RWPE2 (cell line): ENCODE measurements at regions not wholly inside any gene's neighbourhood (a gene's known extent, or its start where the extent isn't known, plus 50 kb on each side); places are given as distances from the start of the nearest gene placed in this dataset.

Experiments
- ATAC-seq: fragments of 200-7000 bp; cut with Tn5 transposase; 3 replicates; pipeline ENCODE4 v1.9.1; 2021; ENCODE audit warnings: low read depth
- DNase-seq: peaks from one replicate; pipeline ENCODE4 v3.0.0-alpha.2; 2020; ENCODE audit warnings: low spot score
- H3K27ac ChIP-seq: fragments of 450-650 bp; 2 replicates; pipeline ENCODE4 v1.5.1; 2017; ENCODE audit warnings: mild to moderate bottlenecking; ENCODE audit not compliant: poor library complexity, severe bottlenecking
- H3K27me3 ChIP-seq: fragments of 250-450 bp; sonication (Bioruptor Pico); 2 replicates; pipeline ENCODE4 v1.5.1; 2021; ENCODE audit warnings: mild to moderate bottlenecking, moderate library complexity; ENCODE audit not compliant: insufficient read depth, poor library complexity, severe bottlenecking
- H3K36me3 ChIP-seq: fragments of 250-450 bp; sonication (Bioruptor Pico); 2 replicates; pipeline ENCODE4 v1.5.1; 2020; ENCODE audit warnings: low read depth, mild to moderate bottlenecking, moderate library complexity
- H3K4me1 ChIP-seq: fragments of 250-450 bp; sonication (Bioruptor Pico); 2 replicates; pipeline ENCODE4 v1.5.1; 2021; ENCODE audit warnings: mild to moderate bottlenecking, moderate library complexity; ENCODE audit not compliant: insufficient read depth, poor library complexity, severe bottlenecking
- H3K4me3 ChIP-seq: fragments of 250-450 bp; sonication (Bioruptor Pico); 2 replicates; pipeline ENCODE4 v1.5.1; 2021; ENCODE audit warnings: mild to moderate bottlenecking, moderate library complexity; ENCODE audit not compliant: severe bottlenecking
- H3K9me3 ChIP-seq: fragments of 250-450 bp; sonication (Bioruptor Pico); 2 replicates; pipeline ENCODE4 v1.5.1; 2021; ENCODE audit warnings: mild to moderate bottlenecking, moderate library complexity; ENCODE audit not compliant: severe bottlenecking
- CTCF ChIP-seq: fragments of 450-650 bp; IDR thresholded peaks from one replicate; pipeline ENCODE4 v1.5.1; 2017; ENCODE audit warnings: mild to moderate bottlenecking, moderate library complexity; ENCODE audit not compliant: poor library complexity, severe bottlenecking

GRCh38 chr2:30356071-30356470 is 91.0 kb upstream of the LCLAT1 start:
- no peak for DNase-seq

GRCh38 chr2:30356776-30357175 is 90.3 kb upstream of the LCLAT1 start:
- TF ChIP-seq CTCF = no peak
- no peaks in the 10 kb centered on the region for H3K9me3 ChIP-seq
- H3K27ac ChIP-seq = no peak overlapping the region
- H3K27me3 ChIP-seq = no peaks in the 10 kb centered on the region
- DNase-seq (no peak), ATAC-seq (no peak)
- H3K36me3 ChIP-seq = no peaks in the 10 kb centered on the region
- H3K4me3 ChIP-seq = no peak overlapping the region
- H3K4me1 ChIP-seq = no peaks in the 10 kb centered on the region

More at GRCh38 chr2:30356071-30356470, 91.0 kb upstream of the LCLAT1 start:
- ATAC-seq = no peak
- Histone ChIP-seq H3K9me3 (no peaks in the 10 kb centered on the region), H3K36me3 (no peaks in the 10 kb centered on the region), H3K4me1 (no peaks in the 10 kb centered on the region), H3K27me3 (no peaks in the 10 kb centered on the region), H3K27ac (no peak overlapping the region), H3K4me3 (no peak overlapping the region)
- TF ChIP-seq CTCF = no peak

GRCh38 chr2:30358351-30358750 is 88.7 kb upstream of the LCLAT1 start:
- Histone ChIP-seq H3K36me3 (no peaks in the 10 kb centered on the region), H3K27me3 (no peaks in the 10 kb centered on the region), H3K4me1 (no peaks in the 10 kb centered on the region), H3K27ac (no peak overlapping the region), H3K4me3 (no peak overlapping the region), H3K9me3 (no peaks in the 10 kb centered on the region)
- ATAC-seq (no peak), DNase-seq (no peak)
- no peak for TF ChIP-seq CTCF

GRCh38 chr2:30358842-30359241 is 88.2 kb upstream of the LCLAT1 start:
- DNase-seq = no peak

More at GRCh38 chr2:30358842-30359241, 88.2 kb upstream of the LCLAT1 start:
- no peak overlapping the region for H3K27ac ChIP-seq
- no peak for TF ChIP-seq CTCF
- H3K27me3 ChIP-seq = no peaks in the 10 kb centered on the region
- H3K36me3 ChIP-seq = no peaks in the 10 kb centered on the region
- no peak for ATAC-seq
- no peaks in the 10 kb centered on the region for H3K4me1 ChIP-seq
- H3K9me3 ChIP-seq = no peaks in the 10 kb centered on the region
- H3K4me3 ChIP-seq = no peak overlapping the region
